HepG2 (cell line): ENCODE measurements at regions not wholly inside any gene's neighbourhood (a gene's known extent, or its start where the extent isn't known, plus 50 kb on each side); places are given as distances from the start of the nearest gene placed in this dataset.

Source experiments
- BHLHE40 ChIP-seq: IDR thresholded peaks from 2 replicates; pipeline ENCODE4 v1.6.1; 2011; ENCODE audit warnings: low read length, improper control_type of control experiment
- DPF2 ChIP-seq: sonication (generic); formaldehyde crosslinking; IDR thresholded peaks from 2 replicates; pipeline ENCODE4 v1.4.0; 2020; ENCODE audit warnings: mild to moderate bottlenecking, low read depth, missing genetic modification reagents, borderline replicate concordance
- MAZ ChIP-seq, 2 experiments: sonication (generic) in 1 of 2; formaldehyde crosslinking in 1 of 2; IDR thresholded peaks; 2 replicates each; pipeline versions ENCODE4 v1.5.0 to v1.6.1; 2012 to 2020; ENCODE audit warnings: low read depth in 2 of 2, mild to moderate bottlenecking in 2 of 2, borderline replicate concordance in 1 of 2, improper control_type of control experiment in 1 of 2, low read length in 1 of 2, missing genetic modification reagents in 1 of 2, moderate library complexity in 1 of 2
- POLR2A ChIP-seq, 2 experiments: IDR thresholded peaks; 2 replicates each; pipeline ENCODE4 v1.6.1; 2011; ENCODE audit warnings: low read depth in 2 of 2, low read length in 2 of 2, mild to moderate bottlenecking in 1 of 2, moderate library complexity in 1 of 2; ENCODE audit not compliant: insufficient read depth in 1 of 2
- POLR2AphosphoS5 ChIP-seq: IDR thresholded peaks from 2 replicates; pipeline ENCODE4 v1.6.1; 2012; ENCODE audit warnings: low read depth, low read length
- SP1 ChIP-seq, 2 experiments: fragments of 450-650 bp in 1 of 2; sonication (generic) in 1 of 2; formaldehyde crosslinking in 1 of 2; IDR thresholded peaks; 2 replicates each; pipeline versions ENCODE4 v1.4.0 to v1.6.1; 2016 to 2020; ENCODE audit warnings: missing genetic modification reagents in 1 of 2
- U2AF2 ChIP-seq: fragments of 200-400 bp; formaldehyde crosslinking; IDR thresholded peaks from 2 replicates; pipeline ENCODE4 v1.6.1; 2017; ENCODE audit warnings: low read depth, mild to moderate bottlenecking, low read length
- TF ChIP-seq, protein P1 (sequence below): sonication (generic); formaldehyde crosslinking; IDR thresholded peaks from 2 replicates; pipeline ENCODE4 v1.5.0; 2020; ENCODE audit warnings: mild to moderate bottlenecking, missing genetic modification reagents, moderate library complexity
- TF ChIP-seq, protein P2 (sequence below): sonication (generic); formaldehyde crosslinking; IDR thresholded peaks from 2 replicates; pipeline ENCODE4 v1.5.1; 2020; ENCODE audit warnings: mild to moderate bottlenecking, missing genetic modification reagents, moderate library complexity
- TF ChIP-seq, protein P3 (sequence below): sonication (generic); formaldehyde crosslinking; IDR thresholded peaks from 2 replicates; pipeline ENCODE4 v1.8.1; 2023; ENCODE audit warnings: mild to moderate bottlenecking, inconsistent platforms, moderate library complexity, missing genetic modification reagents, borderline replicate concordance

GRCh38 chr3:152646004-152646403 lies 188.9 kb upstream of the P2RY1 start:
- TF ChIP-seq POLR2A (IDR thresholded peaks at IDR 0.05; ENCODE audit: insufficient read depth in 1 of 2, low read depth in 2 of 2, low read length in 2 of 2): no peak
- TF ChIP-seq BHLHE40: no peak
- TF ChIP-seq, protein P1, sequence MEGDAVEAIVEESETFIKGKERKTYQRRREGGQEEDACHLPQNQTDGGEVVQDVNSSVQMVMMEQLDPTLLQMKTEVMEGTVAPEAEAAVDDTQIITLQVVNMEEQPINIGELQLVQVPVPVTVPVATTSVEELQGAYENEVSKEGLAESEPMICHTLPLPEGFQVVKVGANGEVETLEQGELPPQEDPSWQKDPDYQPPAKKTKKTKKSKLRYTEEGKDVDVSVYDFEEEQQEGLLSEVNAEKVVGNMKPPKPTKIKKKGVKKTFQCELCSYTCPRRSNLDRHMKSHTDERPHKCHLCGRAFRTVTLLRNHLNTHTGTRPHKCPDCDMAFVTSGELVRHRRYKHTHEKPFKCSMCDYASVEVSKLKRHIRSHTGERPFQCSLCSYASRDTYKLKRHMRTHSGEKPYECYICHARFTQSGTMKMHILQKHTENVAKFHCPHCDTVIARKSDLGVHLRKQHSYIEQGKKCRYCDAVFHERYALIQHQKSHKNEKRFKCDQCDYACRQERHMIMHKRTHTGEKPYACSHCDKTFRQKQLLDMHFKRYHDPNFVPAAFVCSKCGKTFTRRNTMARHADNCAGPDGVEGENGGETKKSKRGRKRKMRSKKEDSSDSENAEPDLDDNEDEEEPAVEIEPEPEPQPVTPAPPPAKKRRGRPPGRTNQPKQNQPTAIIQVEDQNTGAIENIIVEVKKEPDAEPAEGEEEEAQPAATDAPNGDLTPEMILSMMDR (CRISPR knock-in tag): no peak
- TF ChIP-seq POLR2AphosphoS5: no peak
- TF ChIP-seq, protein P2, sequence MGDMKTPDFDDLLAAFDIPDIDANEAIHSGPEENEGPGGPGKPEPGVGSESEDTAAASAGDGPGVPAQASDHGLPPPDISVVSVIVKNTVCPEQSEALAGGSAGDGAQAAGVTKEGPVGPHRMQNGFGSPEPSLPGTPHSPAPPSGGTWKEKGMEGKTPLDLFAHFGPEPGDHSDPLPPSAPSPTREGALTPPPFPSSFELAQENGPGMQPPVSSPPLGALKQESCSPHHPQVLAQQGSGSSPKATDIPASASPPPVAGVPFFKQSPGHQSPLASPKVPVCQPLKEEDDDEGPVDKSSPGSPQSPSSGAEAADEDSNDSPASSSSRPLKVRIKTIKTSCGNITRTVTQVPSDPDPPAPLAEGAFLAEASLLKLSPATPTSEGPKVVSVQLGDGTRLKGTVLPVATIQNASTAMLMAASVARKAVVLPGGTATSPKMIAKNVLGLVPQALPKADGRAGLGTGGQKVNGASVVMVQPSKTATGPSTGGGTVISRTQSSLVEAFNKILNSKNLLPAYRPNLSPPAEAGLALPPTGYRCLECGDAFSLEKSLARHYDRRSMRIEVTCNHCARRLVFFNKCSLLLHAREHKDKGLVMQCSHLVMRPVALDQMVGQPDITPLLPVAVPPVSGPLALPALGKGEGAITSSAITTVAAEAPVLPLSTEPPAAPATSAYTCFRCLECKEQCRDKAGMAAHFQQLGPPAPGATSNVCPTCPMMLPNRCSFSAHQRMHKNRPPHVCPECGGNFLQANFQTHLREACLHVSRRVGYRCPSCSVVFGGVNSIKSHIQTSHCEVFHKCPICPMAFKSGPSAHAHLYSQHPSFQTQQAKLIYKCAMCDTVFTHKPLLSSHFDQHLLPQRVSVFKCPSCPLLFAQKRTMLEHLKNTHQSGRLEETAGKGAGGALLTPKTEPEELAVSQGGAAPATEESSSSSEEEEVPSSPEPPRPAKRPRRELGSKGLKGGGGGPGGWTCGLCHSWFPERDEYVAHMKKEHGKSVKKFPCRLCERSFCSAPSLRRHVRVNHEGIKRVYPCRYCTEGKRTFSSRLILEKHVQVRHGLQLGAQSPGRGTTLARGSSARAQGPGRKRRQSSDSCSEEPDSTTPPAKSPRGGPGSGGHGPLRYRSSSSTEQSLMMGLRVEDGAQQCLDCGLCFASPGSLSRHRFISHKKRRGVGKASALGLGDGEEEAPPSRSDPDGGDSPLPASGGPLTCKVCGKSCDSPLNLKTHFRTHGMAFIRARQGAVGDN (CRISPR knock-in tag): no peak
- no peak for TF ChIP-seq DPF2 (CRISPR knock-in tag)
- TF ChIP-seq SP1 (IDR thresholded peaks at IDR 0.05): no peak
- no peak for TF ChIP-seq SP1 (CRISPR knock-in tag; IDR thresholded peaks at IDR 0.05)
- no peak for TF ChIP-seq MAZ (IDR thresholded peaks at IDR 0.05; ENCODE audit: borderline replicate concordance, low read depth, low read length)
- TF ChIP-seq MAZ (CRISPR knock-in tag; IDR thresholded peaks at IDR 0.05; ENCODE audit: low read depth): no peak
- TF ChIP-seq, protein P3, sequence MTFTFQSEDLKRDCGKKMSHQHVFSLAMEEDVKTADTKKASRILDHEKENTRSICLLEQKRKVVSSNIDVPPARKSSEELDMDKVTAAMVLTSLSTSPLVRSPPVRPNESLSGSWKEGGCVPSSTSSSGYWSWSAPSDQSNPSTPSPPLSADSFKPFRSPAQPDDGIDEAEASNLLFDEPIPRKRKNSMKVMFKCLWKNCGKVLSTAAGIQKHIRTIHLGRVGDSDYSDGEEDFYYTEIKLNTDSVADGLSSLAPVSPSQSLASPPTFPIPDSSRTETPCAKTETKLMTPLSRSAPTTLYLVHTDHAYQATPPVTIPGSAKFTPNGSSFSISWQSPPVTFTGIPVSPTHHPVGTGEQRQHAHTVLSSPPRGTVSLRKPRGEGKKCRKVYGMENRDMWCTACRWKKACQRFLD (CRISPR knock-in tag): no peak
- TF ChIP-seq U2AF2: no peak
